WTC11 (cell line): ENCODE measurements at regions not wholly inside any gene's neighbourhood (a gene's known extent, or its start where the extent isn't known, plus 50 kb on each side); places are given as distances from the start of the nearest gene placed in this dataset.
A peak's percentile ranks its signal among the peaks of the same experiment; 100 is the strongest.
"Not testable (repeated sequence)": the region's sequence is repeated elsewhere in the genome, so short reads cannot be mapped to it uniquely, and the experiment has no call there.

Source experiments
- ATAC-seq: fragments of 200-7000 bp; cut with Tn5 transposase; 2 replicates; pipeline ENCODE4 v1.10.0; 2021; ENCODE audit warnings: mild to moderate bottlenecking, moderate library complexity
- CTCF ChIA-PET: fragments of 300-600 bp; sonication (Branson Sonifier 250); formaldehyde crosslinking; loops from one replicate; lab custom pipeline; 2021; ENCODE audit warnings: antibody characterized with exemption; lab: Charles Lee
- POLR2A ChIA-PET: fragments of 350-600 bp; sonication (Branson Sonifier 250); formaldehyde crosslinking; loops from one replicate; lab custom pipeline; 2021; ENCODE audit warnings: antibody characterized with exemption; lab: Charles Lee
- DNase-seq: peaks from one replicate; pipeline ENCODE4 v3.0.0; 2021; ENCODE audit warnings: low spot score
- H3K27ac Mint-ChIP-seq: 2 replicates; pipeline ENCODE4 v1.8.0; 2021; ENCODE audit warnings: mixed read lengths
- H3K27me3 Mint-ChIP-seq: 2 replicates; pipeline ENCODE4 v1.8.0; 2021; ENCODE audit warnings: low read depth, mild to moderate bottlenecking, moderate library complexity, mixed read lengths
- H3K36me3 Mint-ChIP-seq: 2 replicates; pipeline ENCODE4 v1.8.0; 2021; ENCODE audit warnings: mixed read lengths
- H3K4me1 Mint-ChIP-seq: 2 replicates; pipeline ENCODE4 v1.8.0; 2022; ENCODE audit warnings: mixed read lengths
- H3K4me3 Mint-ChIP-seq: 2 replicates; pipeline ENCODE4 v1.8.0; 2021; ENCODE audit warnings: mild to moderate bottlenecking, moderate library complexity, mixed read lengths
- H3K9me3 Mint-ChIP-seq: 2 replicates; pipeline ENCODE4 v1.8.0; 2021; ENCODE audit warnings: mixed read lengths
- AFF4 ChIP-seq: sonication (generic); formaldehyde crosslinking; IDR thresholded peaks from 2 replicates; pipeline ENCODE4 v1.8.1; 2023; ENCODE audit warnings: mild to moderate bottlenecking, missing genetic modification reagents, borderline replicate concordance
- CREB1 ChIP-seq: sonication (generic); formaldehyde crosslinking; IDR thresholded peaks from 2 replicates; pipeline ENCODE4 v1.8.0; 2023; ENCODE audit warnings: mild to moderate bottlenecking, missing genetic modification reagents
- E2F1 ChIP-seq: sonication (generic); formaldehyde crosslinking; IDR thresholded peaks from 2 replicates; pipeline ENCODE4 v1.8.0; 2022; ENCODE audit warnings: mild to moderate bottlenecking, missing genetic modification reagents
- EMX1 ChIP-seq: fragments of 250-450 bp; sonication (Bioruptor Pico); IDR thresholded peaks from 2 replicates; pipeline ENCODE4 v1.8.0; 2021; ENCODE audit warnings: mild to moderate bottlenecking
- FOXP4 ChIP-seq: sonication (generic); formaldehyde crosslinking; IDR thresholded peaks from 2 replicates; pipeline ENCODE4 v1.8.0; 2022; ENCODE audit warnings: mild to moderate bottlenecking, missing genetic modification reagents
- GTF2I ChIP-seq: fragments of 250-450 bp; sonication (Bioruptor Pico); conservative IDR thresholded peaks from 2 replicates; pipeline ENCODE4 v1.4.0; 2021; ENCODE audit warnings: mild to moderate bottlenecking
- JUN ChIP-seq: sonication (generic); formaldehyde crosslinking; IDR thresholded peaks from 2 replicates; pipeline ENCODE4 v1.8.0; 2023; ENCODE audit warnings: mild to moderate bottlenecking, missing genetic modification reagents
- MYBL2 ChIP-seq: sonication (generic); formaldehyde crosslinking; IDR thresholded peaks from 2 replicates; pipeline ENCODE4 v1.8.1; 2023; ENCODE audit warnings: mild to moderate bottlenecking, moderate library complexity, missing genetic modification reagents
- PRRX2 ChIP-seq: fragments of 250-450 bp; sonication (Bioruptor Pico); IDR thresholded peaks from 2 replicates; pipeline ENCODE4 v1.8.0; 2021; ENCODE audit warnings: mild to moderate bottlenecking
- SP1 ChIP-seq: sonication (generic); formaldehyde crosslinking; conservative IDR thresholded peaks from 2 replicates; pipeline ENCODE4 v1.8.1; 2022; ENCODE audit warnings: missing genetic modification reagents
- STAT6 ChIP-seq: sonication (generic); formaldehyde crosslinking; conservative IDR thresholded peaks from 2 replicates; pipeline ENCODE4 v1.8.1; 2023; ENCODE audit warnings: mild to moderate bottlenecking, low read depth, missing genetic modification reagents, moderate library complexity
- TEAD4 ChIP-seq: sonication (generic); formaldehyde crosslinking; IDR thresholded peaks from 2 replicates; pipeline ENCODE4 v1.8.0; 2022; ENCODE audit warnings: mild to moderate bottlenecking, missing genetic modification reagents
- ZMAT4 ChIP-seq: fragments of 250-450 bp; sonication (Bioruptor Pico); IDR thresholded peaks from 2 replicates; pipeline ENCODE4 v1.9.0; 2021; ENCODE audit warnings: mild to moderate bottlenecking
- ZNF121 ChIP-seq: sonication (generic); formaldehyde crosslinking; IDR thresholded peaks from 2 replicates; pipeline ENCODE4 v1.8.0; 2023; ENCODE audit warnings: missing genetic modification reagents
- ZNF423 ChIP-seq: fragments of 250-450 bp; sonication (Bioruptor Pico); IDR thresholded peaks from 2 replicates; pipeline ENCODE4 v2.1.2; 2022; ENCODE audit warnings: mild to moderate bottlenecking, moderate library complexity

GRCh38 chr9:722388-722980, 119.0 kb upstream of the DMRT1 start:
- Mint-ChIP-seq H3K27ac (peak overlapping the region; percentile 61), H3K27me3 (no peaks in the 10 kb centered on the region), H3K4me3 (no peak overlapping the region), H3K36me3 (no peaks in the 10 kb centered on the region), H3K4me1 (peaks cover 60% of the 10 kb centered on the region), H3K9me3 (no peaks in the 10 kb centered on the region)
- ChIA-PET POLR2A (no interaction called here), CTCF (interaction anchor here (1.5 kb wide), 1 partner anchor 35 kb away, joined by 3 read pairs; no protein-coding TSS in a partner anchor)
- ATAC-seq: no peak
- no peak for TF ChIP-seq TEAD4 (CRISPR knock-in tag)
- no peak for TF ChIP-seq PRRX2 (CRISPR knock-in tag)
- TF ChIP-seq GTF2I (CRISPR knock-in tag): no peak
- no peak for TF ChIP-seq FOXP4 (CRISPR knock-in tag)
- no peak for TF ChIP-seq JUN (CRISPR knock-in tag)
- TF ChIP-seq ZMAT4: no peak
- no peak for TF ChIP-seq ZNF423 (CRISPR knock-in tag)
- TF ChIP-seq MYBL2 (CRISPR knock-in tag): no peak
- DNase-seq: no peak

- ATAC-seq, DNase-seq, H3K27me3 Mint-ChIP-seq, H3K36me3 Mint-ChIP-seq, POLR2A ChIA-PET, H3K27ac Mint-ChIP-seq, H3K4me3 Mint-ChIP-seq, H3K9me3 Mint-ChIP-seq: not testable (repeated sequence)
- H3K4me1 Mint-ChIP-seq: peaks cover 77% of the 10 kb centered on the region
- CTCF ChIA-PET: interaction anchor here (2.2 kb wide), 1 partner anchor 281 kb away, joined by 5 read pairs; no protein-coding TSS in a partner anchor
Measured at GRCh38 chr9:724461-724860, 117.0 kb upstream of the DMRT1 start.

GRCh38 chr9:726005-726404, 115.5 kb upstream of the DMRT1 start:
- TF ChIP-seq ZNF121 (no peak), E2F1 (no peak), AFF4 (CRISPR knock-in tag) (no peak), STAT6 (CRISPR knock-in tag) (no peak), SP1 (no peak), EMX1 (CRISPR knock-in tag) (no peak), CREB1 (no peak)
- peaks cover 69% of the 10 kb centered on the region for H3K4me1 Mint-ChIP-seq
- ChIA-PET POLR2A (no interaction called here), CTCF (interaction anchor here (1.2 kb wide), 1 partner anchor 38 kb away, joined by 3 read pairs; no protein-coding TSS in a partner anchor)
- no peak for DNase-seq
- H3K36me3 Mint-ChIP-seq: peaks cover 8% of the 10 kb centered on the region
- no peaks in the 10 kb centered on the region for H3K9me3 Mint-ChIP-seq
- H3K4me3 Mint-ChIP-seq: no peak overlapping the region
- no peak for ATAC-seq
- H3K27ac Mint-ChIP-seq: peak overlapping the region; percentile 90
- no peaks in the 10 kb centered on the region for H3K27me3 Mint-ChIP-seq
